ENCODE measurements at regions not wholly inside any gene's neighbourhood (a gene's known extent, or its start where the extent isn't known, plus 50 kb on each side); places are given as distances from the start of the nearest gene placed in this dataset.

DNA sequence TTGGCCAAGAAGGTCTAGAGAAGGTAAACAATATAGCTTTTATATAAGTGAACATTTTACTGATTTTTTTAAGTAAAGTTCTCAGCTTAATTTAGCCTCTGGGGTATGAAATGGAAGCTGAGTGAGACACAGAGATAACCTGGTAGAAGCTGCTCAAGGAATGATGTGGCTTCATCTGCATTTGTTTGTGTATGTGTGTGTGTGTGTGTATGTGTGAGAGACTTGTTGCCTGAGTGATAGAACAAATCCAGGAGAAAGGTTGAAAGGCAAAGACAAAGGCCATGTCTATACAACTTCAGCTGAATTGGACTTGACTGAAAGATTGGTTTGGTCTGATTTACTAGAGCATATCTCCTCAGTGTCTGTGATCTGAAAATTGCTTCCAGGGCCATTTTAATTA is 63.6 kb downstream of the PCDH7 start:
- DNase-seq (ENCODE audit: extremely low read depth in 1 of 2, low read depth in 1 of 2): no peak

GRCh38 chr4:30789219-30789671 is 69.1 kb downstream of the PCDH7 start:
- no peak for DNase-seq (ENCODE audit: extremely low read depth in 1 of 2, low read depth in 1 of 2)

DNA sequence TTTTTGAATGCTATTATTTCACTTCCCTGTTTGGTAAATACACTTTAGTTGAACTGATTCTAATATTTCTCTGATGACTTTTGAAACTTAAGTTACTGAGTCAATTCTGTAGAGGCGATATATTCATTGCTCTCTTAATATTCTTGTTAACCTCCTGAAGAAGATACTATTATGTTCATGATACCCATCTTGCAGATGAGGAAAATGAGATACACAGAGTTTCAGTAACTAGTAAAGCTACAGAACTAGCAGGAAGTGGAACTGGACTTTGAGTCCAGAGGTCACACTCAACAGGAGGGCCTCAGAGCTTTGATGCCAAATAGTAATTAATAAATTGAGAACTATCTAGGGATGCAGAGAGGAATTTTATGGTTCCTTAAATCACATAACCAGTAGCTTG is 70.0 kb downstream of the PCDH7 start:
- no peak for DNase-seq (ENCODE audit: extremely low read depth in 1 of 2, low read depth in 1 of 2)

DNA sequence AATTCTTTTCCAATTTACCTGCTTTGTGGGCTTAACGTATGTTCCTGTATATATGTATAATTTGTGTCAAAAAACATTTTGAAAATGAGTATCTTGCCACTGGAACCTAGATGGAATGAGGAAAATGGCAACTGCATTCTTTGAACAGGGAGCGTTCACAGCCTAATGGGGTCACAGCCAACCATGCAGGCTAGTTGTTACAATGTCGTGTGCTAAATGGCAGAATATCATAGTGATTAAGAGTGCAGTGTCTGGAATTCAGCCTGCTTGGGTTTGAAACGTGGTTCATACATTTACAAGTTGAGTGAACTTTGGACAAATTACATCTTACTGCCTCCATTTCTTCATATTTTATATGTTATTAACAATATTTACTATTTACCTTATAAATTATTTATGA is 70.8 kb downstream of the PCDH7 start:
- DNase-seq (ENCODE audit: extremely low read depth in 1 of 2, low read depth in 1 of 2): no peak

DNA sequence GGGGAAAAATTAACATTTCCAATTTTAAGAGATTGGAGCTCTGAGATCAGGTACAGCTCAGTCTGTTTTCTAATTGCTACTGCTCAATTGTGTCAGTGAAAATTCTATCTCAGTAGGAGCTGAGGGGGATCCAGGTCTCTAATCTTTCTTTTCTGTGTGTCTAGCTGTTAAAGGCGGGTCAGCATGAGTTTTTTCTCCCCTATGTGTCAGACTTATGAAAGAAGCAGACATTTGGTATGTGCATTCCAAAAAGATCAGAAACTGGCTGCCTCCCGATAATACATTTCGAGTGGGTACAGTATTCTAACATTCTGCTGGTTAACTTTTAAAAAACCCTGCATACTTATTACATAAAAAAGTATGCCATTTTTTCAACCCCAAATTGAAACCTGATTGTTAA is 72.4 kb downstream of the PCDH7 start:
- no peak for DNase-seq (ENCODE audit: extremely low read depth in 1 of 2, low read depth in 1 of 2)

DNA sequence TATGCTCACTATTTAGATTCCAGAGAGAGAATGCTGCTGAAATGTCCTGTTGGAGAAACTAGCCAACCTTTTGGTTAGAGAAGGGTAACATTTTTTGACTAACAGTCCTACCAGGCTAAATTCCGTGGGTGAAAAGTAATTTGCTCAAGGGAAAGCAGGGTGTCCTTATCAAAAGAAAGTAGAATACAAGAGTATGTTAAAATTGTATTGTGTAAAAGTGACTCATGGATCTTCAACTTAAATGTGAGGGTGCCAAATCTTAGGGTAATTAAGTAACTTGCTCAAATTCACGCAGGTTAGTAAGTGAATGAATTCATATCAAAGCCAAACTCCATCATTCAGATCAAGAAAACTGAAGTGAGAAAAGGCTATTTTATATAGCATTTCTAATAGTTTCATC is 81.7 kb downstream of the PCDH7 start:
- DNase-seq (ENCODE audit: extremely low read depth in 1 of 2, low read depth in 1 of 2): no peak

DNA sequence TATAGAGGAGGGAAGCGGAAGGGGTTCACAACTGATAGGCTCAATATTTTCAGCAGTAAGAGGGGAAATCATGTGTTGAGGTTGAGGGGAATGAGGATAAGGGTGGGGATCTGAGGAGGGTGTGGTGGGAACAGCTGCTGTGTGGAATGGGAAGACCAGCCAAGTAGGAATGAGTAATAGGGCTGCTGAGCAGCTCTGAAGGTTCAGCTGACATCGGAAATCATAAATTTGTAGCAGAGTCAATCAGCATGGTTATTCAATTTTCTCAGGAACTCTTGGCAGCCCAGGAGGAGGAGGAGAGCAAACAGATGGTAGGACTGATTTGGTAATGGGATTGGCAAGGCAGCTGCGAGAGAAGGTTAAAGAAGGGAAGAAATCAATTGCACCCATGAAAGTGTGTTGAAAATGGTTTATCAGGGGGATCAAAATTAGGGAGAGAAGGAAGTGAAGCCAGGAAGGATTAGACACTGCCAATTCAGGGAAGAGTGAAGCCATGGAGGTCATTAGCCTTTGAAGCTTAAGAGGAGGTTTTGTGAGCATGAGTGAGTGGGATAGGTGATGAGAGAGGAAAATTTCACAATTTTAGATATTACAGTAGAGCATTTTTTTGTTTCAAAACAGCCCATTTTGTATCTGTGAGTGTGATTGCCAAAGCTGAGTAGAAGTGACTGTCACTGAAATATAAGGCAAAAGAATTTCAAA is 82.6 kb downstream of the PCDH7 start:
- DNase-seq (ENCODE audit: extremely low read depth in 1 of 2, low read depth in 1 of 2): no peak

- no peak for DNase-seq (ENCODE audit: extremely low read depth in 1 of 2, low read depth in 1 of 2)
These were observed 88.1 kb downstream of the PCDH7 start for GRCh38 chr4:30808276-30808675.

GRCh38 chr4:30811296-30811695 is 91.1 kb downstream of the PCDH7 start:
- DNase-seq (ENCODE audit: extremely low read depth in 1 of 2, low read depth in 1 of 2): no peak

DNA sequence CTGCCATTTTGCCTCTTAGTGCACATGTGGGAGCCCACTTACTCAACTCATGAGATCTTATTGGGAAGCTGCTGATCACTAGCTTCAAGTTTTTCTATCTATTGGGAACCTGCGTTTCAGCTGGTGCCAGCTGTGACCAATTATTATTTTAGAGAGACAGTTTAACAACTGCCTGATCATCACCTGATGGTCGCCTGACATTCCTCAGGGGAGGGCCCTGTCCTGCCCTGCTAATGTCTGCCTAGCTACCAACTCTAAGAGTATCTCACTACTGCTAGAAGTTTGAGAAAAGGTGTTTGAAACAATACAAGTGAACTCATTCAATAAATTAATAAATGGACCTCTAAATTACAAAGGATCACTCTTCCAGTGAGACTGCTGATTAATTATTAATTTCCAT is 95.5 kb downstream of the PCDH7 start:
- no peak for DNase-seq (ENCODE audit: extremely low read depth in 1 of 2, low read depth in 1 of 2)

GRCh38 chr4:30817447-30817846 is 97.3 kb downstream of the PCDH7 start:
- no peak for DNase-seq (ENCODE audit: extremely low read depth in 1 of 2, low read depth in 1 of 2)

DNA sequence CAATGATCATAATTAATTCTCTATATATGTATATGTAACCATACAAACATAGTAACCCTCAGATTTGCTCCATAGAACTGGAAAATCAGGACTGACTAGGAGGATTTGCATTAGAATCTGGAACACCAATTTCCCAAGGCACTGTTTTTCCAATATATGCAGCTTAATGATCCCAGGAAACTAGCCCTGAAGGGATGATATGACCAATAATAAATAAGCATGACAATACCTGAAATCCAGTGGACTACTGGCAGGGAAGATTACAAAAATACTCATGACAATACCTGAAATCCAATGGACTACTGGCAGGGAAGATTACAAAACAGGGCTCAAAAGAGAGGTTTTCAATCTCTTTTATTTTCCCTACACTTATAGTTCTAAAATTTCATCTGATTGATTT is 98.4 kb downstream of the PCDH7 start:
- no peak for DNase-seq (ENCODE audit: extremely low read depth in 1 of 2, low read depth in 1 of 2)

- no peak for DNase-seq (ENCODE audit: extremely low read depth in 1 of 2, low read depth in 1 of 2)
These were observed 101.1 kb downstream of the PCDH7 start for GRCh38 chr4:30821275-30821674.

DNA sequence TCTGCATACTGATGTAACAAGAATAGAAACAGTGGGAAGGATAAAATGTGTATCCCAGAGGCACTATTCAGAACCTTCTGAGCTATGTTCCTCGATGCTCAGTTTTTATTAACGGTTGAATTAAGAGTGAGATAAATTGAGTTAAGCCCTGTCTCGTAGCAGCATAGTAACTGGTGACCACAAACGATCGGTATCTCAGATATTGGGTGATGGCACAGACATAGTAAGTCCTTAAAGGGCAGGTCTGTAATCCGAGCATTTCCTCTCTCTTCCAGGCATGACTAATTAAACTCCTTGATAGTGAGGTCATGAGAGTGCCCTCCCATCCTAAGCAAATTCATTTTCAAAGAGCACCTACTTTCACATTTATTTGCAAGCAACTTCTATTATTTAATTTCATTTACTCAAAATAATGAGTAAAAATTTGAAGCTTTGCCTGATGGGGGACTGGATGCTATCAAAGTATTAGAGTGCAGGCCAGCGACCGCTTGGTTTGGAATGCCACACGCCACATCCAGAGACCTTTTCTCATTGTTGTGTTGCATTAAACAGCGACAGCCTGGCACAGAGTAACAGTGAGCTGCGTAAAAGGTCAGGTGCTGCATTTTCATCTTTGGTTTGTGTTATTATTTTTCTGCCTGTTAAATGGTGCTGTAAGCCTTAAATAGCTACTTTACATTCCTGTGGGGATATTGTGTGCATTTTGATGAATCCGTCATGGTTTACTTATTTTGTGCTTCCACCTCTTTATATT is 101.9 kb downstream of the PCDH7 start:
- no peak for DNase-seq (ENCODE audit: extremely low read depth in 1 of 2, low read depth in 1 of 2)

DNA sequence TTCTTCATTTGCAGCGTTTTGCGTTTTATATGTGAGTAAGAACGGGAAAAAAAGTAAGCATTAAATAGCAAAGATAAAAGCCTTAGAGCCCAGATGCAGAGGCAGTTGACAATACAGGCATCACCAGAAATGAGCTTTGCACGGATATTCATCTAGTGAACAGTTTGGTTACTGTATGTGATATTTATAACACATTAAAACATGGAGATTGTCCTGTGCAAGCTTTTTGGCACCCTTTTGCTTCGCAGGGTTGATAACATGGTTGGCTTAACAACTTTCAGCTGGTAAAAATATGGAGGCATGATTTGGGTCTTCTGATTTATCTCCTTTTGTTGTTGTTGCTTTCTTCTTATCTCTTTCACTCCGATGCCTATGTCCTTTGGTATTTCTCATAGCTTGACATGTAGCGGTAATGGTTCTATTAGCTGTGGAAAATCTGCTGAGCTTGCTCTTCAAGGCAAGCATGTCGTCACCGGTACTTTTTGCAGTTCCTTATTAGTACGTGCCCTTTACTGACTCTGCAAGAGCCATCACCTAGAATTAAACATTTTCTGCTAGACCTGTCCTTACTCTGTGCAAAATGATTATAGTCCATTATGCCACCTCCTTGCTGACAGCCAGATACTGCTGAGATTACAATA is 102.9 kb downstream of the PCDH7 start:
- no peak for DNase-seq (ENCODE audit: extremely low read depth in 1 of 2, low read depth in 1 of 2)

GRCh38 chr4:30825008-30825770 is 105.0 kb downstream of the PCDH7 start:
- DNase-seq (ENCODE audit: extremely low read depth in 1 of 2, low read depth in 1 of 2): no peak

GRCh38 chr4:30828264-30828926 is 108.2 kb downstream of the PCDH7 start:
- DNase-seq (ENCODE audit: extremely low read depth in 1 of 2, low read depth in 1 of 2): no peak

DNA sequence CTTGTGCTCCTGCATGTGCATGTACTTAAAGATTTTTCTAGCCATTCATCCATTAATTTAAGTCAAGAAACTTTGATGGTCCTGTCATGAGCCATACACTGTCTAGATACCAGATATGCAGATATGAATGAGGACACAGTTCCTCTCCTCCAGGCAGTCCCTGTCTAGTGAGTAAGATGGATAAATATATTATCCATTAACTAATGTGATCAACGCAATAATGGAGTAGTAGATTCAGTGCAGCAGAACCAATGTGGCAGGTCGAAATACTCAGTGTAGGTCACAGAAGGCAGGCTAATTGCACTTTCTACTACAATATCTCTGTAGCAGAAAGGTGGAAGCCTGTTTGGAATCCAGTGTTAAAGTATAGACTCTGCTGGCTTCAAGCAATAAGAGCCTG is 112.5 kb downstream of the PCDH7 start:
- DNase-seq (ENCODE audit: extremely low read depth in 1 of 2, low read depth in 1 of 2): no peak

GRCh38 chr4:30833206-30833605 is 113.0 kb downstream of the PCDH7 start:
- no peak for DNase-seq (ENCODE audit: extremely low read depth in 1 of 2, low read depth in 1 of 2)

DNA sequence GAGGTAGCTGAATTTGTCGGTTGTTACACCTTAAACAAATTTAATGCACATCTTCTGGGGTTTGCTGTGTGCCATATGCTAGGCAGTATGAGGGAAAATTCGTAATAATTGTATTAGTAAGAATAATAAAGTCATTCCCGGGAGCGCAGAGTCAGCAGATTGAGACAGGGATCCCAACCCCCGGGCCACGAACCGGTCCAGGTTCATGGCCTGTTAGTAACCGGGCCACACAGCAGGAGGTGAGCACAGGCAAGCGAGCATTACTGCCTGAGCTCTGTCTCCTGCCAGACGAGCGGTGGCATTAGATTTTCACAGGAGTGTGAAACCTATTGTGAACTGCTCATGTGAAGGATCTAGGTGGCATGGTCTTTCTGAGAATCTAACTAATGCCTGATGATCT is 114.9 kb downstream of the PCDH7 start:
- DNase-seq (ENCODE audit: extremely low read depth in 1 of 2, low read depth in 1 of 2): no peak

GRCh38 chr4:30836231-30836630 is 116.1 kb downstream of the PCDH7 start:
- no peak for DNase-seq (ENCODE audit: extremely low read depth in 1 of 2, low read depth in 1 of 2)

Data from stimulated activated CD8-positive, alpha-beta memory T cell treated with anti-CD3 and anti-CD28 coated beads, Interleukin-7, amount 100 ng/mL, for 48 hours (primary cell).